ENCODE measurements at regions not wholly inside any gene's neighbourhood (a gene's known extent, or its start where the extent isn't known, plus 50 kb on each side); places are given as distances from the start of the nearest gene placed in this dataset.

DNA sequence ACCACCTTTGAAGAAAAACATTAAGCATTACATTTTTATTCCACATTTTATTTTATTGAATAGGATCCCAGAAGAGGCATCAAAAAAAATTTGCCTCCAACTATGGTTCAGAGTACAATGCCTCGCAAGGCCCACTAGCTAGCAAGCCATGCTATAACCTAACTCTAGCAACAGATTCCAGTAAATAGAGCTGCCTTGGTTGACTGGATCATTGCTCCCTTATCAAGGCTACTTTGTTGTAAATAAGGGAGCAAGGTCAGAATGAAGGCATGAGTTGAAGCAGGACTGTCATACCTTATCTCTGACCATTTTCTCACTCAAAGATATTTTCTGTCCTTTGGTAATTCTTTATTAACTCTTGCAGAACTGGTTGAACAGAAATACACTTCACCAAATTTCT, 672.6 kb downstream of the EPHA4 start:
- TF ChIP-seq, protein P1, sequence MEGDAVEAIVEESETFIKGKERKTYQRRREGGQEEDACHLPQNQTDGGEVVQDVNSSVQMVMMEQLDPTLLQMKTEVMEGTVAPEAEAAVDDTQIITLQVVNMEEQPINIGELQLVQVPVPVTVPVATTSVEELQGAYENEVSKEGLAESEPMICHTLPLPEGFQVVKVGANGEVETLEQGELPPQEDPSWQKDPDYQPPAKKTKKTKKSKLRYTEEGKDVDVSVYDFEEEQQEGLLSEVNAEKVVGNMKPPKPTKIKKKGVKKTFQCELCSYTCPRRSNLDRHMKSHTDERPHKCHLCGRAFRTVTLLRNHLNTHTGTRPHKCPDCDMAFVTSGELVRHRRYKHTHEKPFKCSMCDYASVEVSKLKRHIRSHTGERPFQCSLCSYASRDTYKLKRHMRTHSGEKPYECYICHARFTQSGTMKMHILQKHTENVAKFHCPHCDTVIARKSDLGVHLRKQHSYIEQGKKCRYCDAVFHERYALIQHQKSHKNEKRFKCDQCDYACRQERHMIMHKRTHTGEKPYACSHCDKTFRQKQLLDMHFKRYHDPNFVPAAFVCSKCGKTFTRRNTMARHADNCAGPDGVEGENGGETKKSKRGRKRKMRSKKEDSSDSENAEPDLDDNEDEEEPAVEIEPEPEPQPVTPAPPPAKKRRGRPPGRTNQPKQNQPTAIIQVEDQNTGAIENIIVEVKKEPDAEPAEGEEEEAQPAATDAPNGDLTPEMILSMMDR (IDR thresholded peaks at IDR 0.05): no peak
- TF ChIP-seq POLR2AphosphoS5 (IDR thresholded peaks at IDR 0.05; ENCODE audit: insufficient read depth in 1 of 2, low read depth in 1 of 2) (no peak), POLR2A (IDR thresholded peaks at IDR 0.05) (no peak)
